ENCODE measurements at regions not wholly inside any gene's neighbourhood (a gene's known extent, or its start where the extent isn't known, plus 50 kb on each side); places are given as distances from the start of the nearest gene placed in this dataset.

- H3K9me3 ChIP-seq (ENCODE audit: control insufficient read depth, insufficient read depth, low read length), result peaks cover 44% of the 10 kb centered on the region
- TF ChIP-seq CTCF (IDR thresholded peaks at IDR 0.05; ENCODE audit: low read depth, low read length), result no peak
- CTCF ChIA-PET, result no interaction called here
- no peak overlapping the region for H3K4me3 ChIP-seq (ENCODE audit: low read depth, low read length)
- POLR2A ChIA-PET, result no interaction called here
- H3K27me3 ChIP-seq (ENCODE audit: control insufficient read depth, insufficient read depth, low read length), result no peaks in the 10 kb centered on the region
- no peak overlapping the region for H3K27ac ChIP-seq (ENCODE audit: low read depth, low read length)
- no peak for DNase-seq (ENCODE audit: low read depth, low spot score)
Measured at GRCh38 chr10:131536676-131537075, 225.2 kb upstream of the TCERG1L start.

GRCh38 chr10:131537281-131537680 lies 225.8 kb upstream of the TCERG1L start:
- Histone ChIP-seq H3K27ac (ENCODE audit: low read depth, low read length) (no peak overlapping the region), H3K27me3 (ENCODE audit: control insufficient read depth, insufficient read depth, low read length) (no peaks in the 10 kb centered on the region), H3K9me3 (ENCODE audit: control insufficient read depth, insufficient read depth, low read length) (peaks cover 44% of the 10 kb centered on the region), H3K4me3 (ENCODE audit: low read depth, low read length) (no peak overlapping the region)
- no peak for TF ChIP-seq CTCF (IDR thresholded peaks at IDR 0.05; ENCODE audit: low read depth, low read length)
- DNase-seq (ENCODE audit: low read depth, low spot score), result no peak
- POLR2A ChIA-PET, result no interaction called here
- CTCF ChIA-PET, result no interaction called here

GRCh38 chr10:131544495-131544894 lies 233.0 kb upstream of the TCERG1L start:
- CTCF ChIA-PET, result no interaction called here
- DNase-seq (ENCODE audit: low read depth, low spot score), result no peak
- no peak overlapping the region for H3K27ac ChIP-seq (ENCODE audit: low read depth, low read length)
- TF ChIP-seq CTCF (IDR thresholded peaks at IDR 0.05; ENCODE audit: low read depth, low read length), result no peak
- peaks cover 67% of the 10 kb centered on the region for H3K9me3 ChIP-seq (ENCODE audit: control insufficient read depth, insufficient read depth, low read length)
- H3K27me3 ChIP-seq (ENCODE audit: control insufficient read depth, insufficient read depth, low read length), result no peaks in the 10 kb centered on the region
- H3K4me3 ChIP-seq (ENCODE audit: low read depth, low read length), result no peak overlapping the region
- POLR2A ChIA-PET, result no interaction called here

- CTCF ChIA-PET, result no interaction called here
- no peak for TF ChIP-seq CTCF (IDR thresholded peaks at IDR 0.05; ENCODE audit: low read depth, low read length)
Measured at GRCh38 chr10:131546086-131546810, 234.7 kb upstream of the TCERG1L start.

GRCh38 chr10:131547129-131547799 lies 235.7 kb upstream of the TCERG1L start:
- DNase-seq (ENCODE audit: low read depth, low spot score), result no peak
- CTCF ChIA-PET, result no interaction called here
- no peak for TF ChIP-seq CTCF (IDR thresholded peaks at IDR 0.05; ENCODE audit: low read depth, low read length)
- no peak overlapping the region for H3K27ac ChIP-seq (ENCODE audit: low read depth, low read length)
- H3K9me3 ChIP-seq (ENCODE audit: control insufficient read depth, insufficient read depth, low read length), result peaks cover 69% of the 10 kb centered on the region
- no peaks in the 10 kb centered on the region for H3K27me3 ChIP-seq (ENCODE audit: control insufficient read depth, insufficient read depth, low read length)
- POLR2A ChIA-PET, result no interaction called here
- no peak overlapping the region for H3K4me3 ChIP-seq (ENCODE audit: low read depth, low read length)

More at GRCh38 chr10:131546086-131546810, 234.7 kb upstream of the TCERG1L start:
- no peak overlapping the region for H3K4me3 ChIP-seq (ENCODE audit: low read depth, low read length)
- DNase-seq (ENCODE audit: low read depth, low spot score), result no peak
- H3K27me3 ChIP-seq (ENCODE audit: control insufficient read depth, insufficient read depth, low read length), result no peaks in the 10 kb centered on the region
- no peak overlapping the region for H3K27ac ChIP-seq (ENCODE audit: low read depth, low read length)
- peaks cover 68% of the 10 kb centered on the region for H3K9me3 ChIP-seq (ENCODE audit: control insufficient read depth, insufficient read depth, low read length)
- POLR2A ChIA-PET, result no interaction called here
